SK-N-SH treated with all-trans-retinoic acid at 6 μM for 48 hours (cell line): ENCODE measurements at regions not wholly inside any gene's neighbourhood (a gene's known extent, or its start where the extent isn't known, plus 50 kb on each side); places are given as distances from the start of the nearest gene placed in this dataset.

ENCODE experiments used
- ARNTL ChIP-seq: fragments of 450-650 bp; formaldehyde crosslinking; IDR thresholded peaks from 2 replicates; pipeline ENCODE4 v1.5.0; 2020; ENCODE audit warnings: low read depth, mild to moderate bottlenecking, moderate library complexity, borderline replicate concordance
- GLIS3 ChIP-seq: fragments of 250-450 bp; sonication (Bioruptor Pico); IDR thresholded peaks from 2 replicates; pipeline ENCODE4 v1.5.0; 2020; ENCODE audit warnings: mild to moderate bottlenecking, moderate library complexity
- ZFP3 ChIP-seq: fragments of 250-450 bp; sonication (Bioruptor Pico); IDR thresholded peaks from 2 replicates; pipeline ENCODE4 v1.5.0; 2020; ENCODE audit warnings: mild to moderate bottlenecking, moderate library complexity

DNA sequence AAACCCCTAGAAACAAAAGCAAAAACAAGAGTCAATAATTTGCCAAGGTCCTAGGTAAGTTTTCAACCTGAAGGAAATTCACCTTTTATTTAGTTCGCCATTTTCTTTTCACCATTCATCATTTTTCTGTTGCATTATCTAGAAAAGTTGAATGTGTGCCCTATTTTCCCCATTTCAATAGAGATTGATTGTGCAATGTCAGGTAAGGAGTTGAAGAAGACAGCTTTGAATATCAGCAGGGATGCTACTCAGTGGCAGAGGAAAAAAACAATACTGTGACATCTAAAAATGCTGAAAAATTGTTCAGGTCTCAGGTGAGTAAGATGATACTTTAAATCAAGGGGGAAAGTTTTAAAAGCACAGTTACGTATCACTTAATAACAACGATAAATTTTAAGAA lies 813.7 kb downstream of the DTWD2 start:
- TF ChIP-seq ARNTL (CRISPR knock-in tag) (no peak), GLIS3 (no peak), ZFP3 (CRISPR knock-in tag) (no peak)
